Lower lobe of right lung (tissue), 2 donors: ENCODE measurements at regions not wholly inside any gene's neighbourhood (a gene's known extent, or its start where the extent isn't known, plus 50 kb on each side); places are given as distances from the start of the nearest gene placed in this dataset.

Experiments
- ATAC-seq, 2 donors: fragments of 200-7000 bp; cut with Tn5 transposase; one replicate each; pipeline ENCODE4 v1.9.1; 2020 to 2022; ENCODE audit warnings: mild to moderate bottlenecking in 2 of 2, moderate library complexity in 2 of 2
- DNase-seq: peaks from one replicate; pipeline ENCODE4 v3.0.0-alpha.2; 2020
- H3K27ac ChIP-seq: fragments of 200-600 bp; one replicate; pipeline ENCODE4 v1.8.0; 2022
- H3K27me3 ChIP-seq: fragments of 200-600 bp; one replicate; pipeline ENCODE4 v1.8.0; 2022; ENCODE audit warnings: low read depth
- H3K36me3 ChIP-seq: fragments of 200-600 bp; one replicate; pipeline ENCODE4 v1.8.0; 2022; ENCODE audit warnings: mild to moderate bottlenecking
- H3K4me1 ChIP-seq: fragments of 200-600 bp; one replicate; pipeline ENCODE4 v1.8.0; 2022
- H3K4me3 ChIP-seq: fragments of 200-600 bp; one replicate; pipeline ENCODE4 v1.8.0; 2022; ENCODE audit warnings: mild to moderate bottlenecking
- H3K9me3 ChIP-seq: fragments of 200-600 bp; one replicate; pipeline ENCODE4 v1.8.0; 2022
- CTCF ChIP-seq: fragments of 200-600 bp; IDR thresholded peaks from one replicate; pipeline ENCODE4 v1.8.0; 2022; ENCODE audit warnings: antibody characterized with exemption, mild to moderate bottlenecking
- intact Hi-C: fragments of 100-400 bp; cut with DNase I; formaldehyde crosslinking; loops from one replicate; pipeline ENCODE4 v1.11.0; 2022
- donor health status: DM: no; HTN: yes; CAD: no; lungs with severe emphysema.

GRCh38 chr7:125046767-125047166, 117.1 kb upstream of the POT1 start:
- no peak for TF ChIP-seq CTCF
- H3K4me1 ChIP-seq = no peaks in the 10 kb centered on the region
- H3K9me3 ChIP-seq = no peaks in the 10 kb centered on the region
- DNase-seq (no peak), ATAC-seq (no peak)
- no peaks in the 10 kb centered on the region for H3K27me3 ChIP-seq
- intact Hi-C loops = no loop called here
- H3K4me3 ChIP-seq = no peak overlapping the region
- no peak overlapping the region for H3K27ac ChIP-seq
- no peaks in the 10 kb centered on the region for H3K36me3 ChIP-seq

GRCh38 chr7:125033506-125033905, 103.9 kb upstream of the POT1 start:
- Histone ChIP-seq H3K4me3 (no peak overlapping the region), H3K36me3 (no peaks in the 10 kb centered on the region), H3K9me3 (no peaks in the 10 kb centered on the region), H3K27ac (no peak overlapping the region), H3K4me1 (no peaks in the 10 kb centered on the region), H3K27me3 (no peaks in the 10 kb centered on the region)
- ATAC-seq (no peak), DNase-seq (no peak)
- intact Hi-C loops = no loop called here
- TF ChIP-seq CTCF = no peak

GRCh38 chr7:125032943-125033342, 103.3 kb upstream of the POT1 start:
- H3K9me3 ChIP-seq = no peaks in the 10 kb centered on the region
- H3K27me3 ChIP-seq = no peaks in the 10 kb centered on the region
- H3K4me3 ChIP-seq = no peak overlapping the region
- DNase-seq (no peak), ATAC-seq (no peak)
- no peak for TF ChIP-seq CTCF
- H3K27ac ChIP-seq = no peak overlapping the region
- H3K4me1 ChIP-seq = no peaks in the 10 kb centered on the region
- intact Hi-C loops = no loop called here
- no peaks in the 10 kb centered on the region for H3K36me3 ChIP-seq

- Histone ChIP-seq H3K27ac (no peak overlapping the region), H3K27me3 (no peaks in the 10 kb centered on the region), H3K36me3 (no peaks in the 10 kb centered on the region), H3K4me1 (no peaks in the 10 kb centered on the region), H3K4me3 (no peak overlapping the region), H3K9me3 (no peaks in the 10 kb centered on the region)
- ATAC-seq (no peak), DNase-seq (no peak)
- intact Hi-C loops = no loop called here
- no peak for TF ChIP-seq CTCF
These were observed 101.2 kb upstream of the POT1 start for GRCh38 chr7:125030756-125031387.

- no peak for TF ChIP-seq CTCF
- no peak overlapping the region for H3K4me3 ChIP-seq
- no peaks in the 10 kb centered on the region for H3K9me3 ChIP-seq
- H3K36me3 ChIP-seq = no peaks in the 10 kb centered on the region
- DNase-seq = no peak
- no peak for ATAC-seq
- no peaks in the 10 kb centered on the region for H3K4me1 ChIP-seq
- H3K27me3 ChIP-seq = no peaks in the 10 kb centered on the region
- intact Hi-C loops = no loop called here
- no peak overlapping the region for H3K27ac ChIP-seq
These were observed 96.0 kb upstream of the POT1 start for GRCh38 chr7:125025620-125026019.

GRCh38 chr7:125020801-125021200, 91.2 kb upstream of the POT1 start:
- no peaks in the 10 kb centered on the region for H3K9me3 ChIP-seq
- DNase-seq (no peak), ATAC-seq (no peak)
- H3K36me3 ChIP-seq = no peaks in the 10 kb centered on the region
- H3K4me3 ChIP-seq = no peak overlapping the region
- no peak for TF ChIP-seq CTCF
- H3K27me3 ChIP-seq = no peaks in the 10 kb centered on the region
- intact Hi-C loops = no loop called here
- no peaks in the 10 kb centered on the region for H3K4me1 ChIP-seq
- no peak overlapping the region for H3K27ac ChIP-seq
